ENCODE measurements at regions not wholly inside any gene's neighbourhood (a gene's known extent, or its start where the extent isn't known, plus 50 kb on each side); places are given as distances from the start of the nearest gene placed in this dataset.

DNA sequence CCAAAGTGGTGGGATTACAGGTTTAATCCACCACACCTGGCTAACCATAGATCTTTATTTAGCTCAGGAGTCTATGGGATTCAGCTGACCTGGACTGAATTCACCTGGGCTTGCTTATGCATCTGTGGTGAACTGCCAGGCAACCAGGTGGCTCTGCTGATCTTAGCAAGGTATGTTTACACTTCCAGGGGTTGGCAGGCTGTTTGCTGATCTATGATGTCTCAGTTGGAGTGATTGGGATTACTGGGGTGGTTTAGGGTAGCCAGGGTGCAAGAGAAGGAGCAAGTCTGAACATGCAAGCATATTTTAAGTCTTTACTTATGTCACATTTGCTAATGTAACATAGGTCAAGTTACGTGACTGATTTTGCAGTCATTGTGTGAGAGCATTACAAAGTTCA, 63.6 kb upstream of the JAK2 start:
- DNase-seq (ENCODE audit: low read depth), result no peak
- no peak overlapping the region for H3K4me3 ChIP-seq (ENCODE audit: low read depth, low read length)
- TF ChIP-seq, protein P1, sequence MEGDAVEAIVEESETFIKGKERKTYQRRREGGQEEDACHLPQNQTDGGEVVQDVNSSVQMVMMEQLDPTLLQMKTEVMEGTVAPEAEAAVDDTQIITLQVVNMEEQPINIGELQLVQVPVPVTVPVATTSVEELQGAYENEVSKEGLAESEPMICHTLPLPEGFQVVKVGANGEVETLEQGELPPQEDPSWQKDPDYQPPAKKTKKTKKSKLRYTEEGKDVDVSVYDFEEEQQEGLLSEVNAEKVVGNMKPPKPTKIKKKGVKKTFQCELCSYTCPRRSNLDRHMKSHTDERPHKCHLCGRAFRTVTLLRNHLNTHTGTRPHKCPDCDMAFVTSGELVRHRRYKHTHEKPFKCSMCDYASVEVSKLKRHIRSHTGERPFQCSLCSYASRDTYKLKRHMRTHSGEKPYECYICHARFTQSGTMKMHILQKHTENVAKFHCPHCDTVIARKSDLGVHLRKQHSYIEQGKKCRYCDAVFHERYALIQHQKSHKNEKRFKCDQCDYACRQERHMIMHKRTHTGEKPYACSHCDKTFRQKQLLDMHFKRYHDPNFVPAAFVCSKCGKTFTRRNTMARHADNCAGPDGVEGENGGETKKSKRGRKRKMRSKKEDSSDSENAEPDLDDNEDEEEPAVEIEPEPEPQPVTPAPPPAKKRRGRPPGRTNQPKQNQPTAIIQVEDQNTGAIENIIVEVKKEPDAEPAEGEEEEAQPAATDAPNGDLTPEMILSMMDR (IDR thresholded peaks at IDR 0.05; ENCODE audit: low read depth, low read length, missing control alignments), result no peak

DNA sequence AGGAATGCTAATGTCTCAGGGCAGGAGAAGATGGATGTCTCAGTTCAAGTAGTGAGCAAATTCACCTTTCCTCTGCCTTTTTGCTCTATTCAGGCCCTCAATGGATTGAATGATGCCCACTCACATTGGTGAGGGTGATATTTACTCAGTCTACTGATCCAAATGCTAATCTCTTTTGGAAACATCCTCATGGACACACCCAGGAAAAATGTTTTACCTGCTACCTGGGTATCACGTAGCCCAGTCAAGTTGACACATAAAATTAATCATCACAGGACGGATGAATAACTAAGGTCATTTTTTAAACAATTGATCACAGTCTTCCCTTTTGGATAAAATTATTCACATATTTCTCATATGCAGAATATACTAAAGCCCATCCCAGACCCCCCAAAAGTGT, 63.0 kb upstream of the JAK2 start:
- no peak for DNase-seq (ENCODE audit: low read depth)
- TF ChIP-seq, protein P1 (IDR thresholded peaks at IDR 0.05; ENCODE audit: low read depth, low read length, missing control alignments), result no peak

DNA sequence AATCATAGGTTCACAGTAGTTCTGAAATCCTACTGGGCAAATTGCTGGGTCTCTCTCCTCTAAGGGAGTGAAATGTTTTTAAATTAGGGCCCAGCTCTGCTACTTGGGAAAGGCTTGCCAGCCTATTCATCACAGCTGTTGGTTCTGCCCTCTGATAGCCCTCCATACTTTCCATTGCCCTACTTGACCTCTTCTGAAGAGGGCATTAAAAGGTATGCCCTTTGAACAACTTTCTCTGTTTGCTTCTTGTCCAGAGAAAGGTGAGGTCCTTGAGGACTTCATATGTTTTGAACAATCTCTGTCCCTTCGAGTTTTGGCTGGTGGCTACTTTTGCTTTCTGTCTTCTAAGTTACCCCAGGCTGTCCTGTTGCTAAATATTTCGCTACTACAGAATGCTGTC, 62.3 kb upstream of the JAK2 start:
- H3K4me3 ChIP-seq (ENCODE audit: low read depth, low read length), result no peak overlapping the region
- TF ChIP-seq, protein P1 (IDR thresholded peaks at IDR 0.05; ENCODE audit: low read depth, low read length, missing control alignments), result no peak
- no peak for DNase-seq (ENCODE audit: low read depth)

More for the DNA sequence above, 63.0 kb upstream of the JAK2 start:
- no peak overlapping the region for H3K4me3 ChIP-seq (ENCODE audit: low read depth, low read length)

DNA sequence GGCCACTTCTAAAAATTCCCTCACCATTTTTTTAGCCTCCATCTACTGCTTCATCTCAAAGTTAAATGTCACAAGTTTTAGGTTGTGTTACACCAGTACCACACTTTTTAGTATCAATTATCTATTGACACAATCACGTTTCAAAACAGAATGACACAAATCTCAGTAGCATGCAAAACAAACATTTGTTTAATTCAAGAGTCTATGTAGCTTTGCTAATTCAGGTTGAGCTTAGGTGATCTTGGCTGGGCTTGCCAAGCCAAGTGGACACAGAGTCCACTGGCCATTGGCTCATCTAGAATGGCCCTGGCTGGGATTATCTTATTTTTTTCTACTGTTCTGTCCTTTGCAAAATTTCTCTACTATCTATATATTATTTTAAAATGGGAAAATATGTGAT, 61.9 kb upstream of the JAK2 start:
- DNase-seq (ENCODE audit: low read depth), result no peak
- H3K4me3 ChIP-seq (ENCODE audit: low read depth, low read length), result no peak overlapping the region
- TF ChIP-seq, protein P1 (IDR thresholded peaks at IDR 0.05; ENCODE audit: low read depth, low read length, missing control alignments), result no peak

DNA sequence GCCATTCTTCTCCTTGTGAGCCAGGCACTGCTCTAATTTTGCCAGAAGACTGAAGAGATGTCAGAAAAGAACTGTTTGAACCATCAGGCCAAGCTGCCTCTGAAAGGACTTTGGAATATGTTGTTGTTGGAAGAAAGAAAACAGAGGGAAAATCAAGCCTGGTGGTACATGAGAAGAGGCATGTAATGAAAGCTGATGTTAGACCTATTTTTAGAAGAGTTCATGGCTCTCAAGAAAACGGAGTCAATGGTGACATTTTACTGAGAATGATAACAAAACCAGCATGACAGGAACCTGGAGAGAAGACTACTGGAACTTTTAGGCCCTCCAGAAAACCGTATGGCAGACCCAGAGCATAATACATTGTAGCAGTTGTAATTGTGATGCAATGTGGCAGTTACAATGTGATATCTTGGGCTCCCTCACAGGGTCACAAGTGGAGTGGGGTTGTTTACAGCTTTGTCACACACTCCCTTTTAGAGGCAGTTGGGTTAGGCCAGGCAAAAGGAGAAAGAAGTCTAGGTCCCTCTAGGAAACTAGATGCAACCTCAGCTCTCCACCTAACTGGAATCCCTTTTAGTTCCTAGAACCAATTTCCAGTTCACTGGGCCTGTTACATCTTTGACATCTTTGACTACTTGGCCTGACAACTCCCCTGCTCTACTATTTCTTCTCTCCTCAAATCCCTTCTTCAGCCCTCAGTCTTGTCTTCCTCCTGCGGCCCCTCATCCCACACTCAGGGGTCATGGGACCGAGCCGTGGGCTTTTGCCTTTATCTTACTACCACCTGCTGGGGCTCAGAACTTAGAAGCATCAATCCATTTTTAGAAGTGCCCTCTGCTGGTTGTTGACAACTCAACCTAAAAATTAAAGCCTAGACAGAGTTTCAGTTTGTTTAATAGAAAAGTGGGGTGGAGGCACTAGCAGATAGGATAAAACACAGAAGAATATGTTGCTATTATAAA, 61.2 kb upstream of the JAK2 start:
- no peak for DNase-seq (ENCODE audit: low read depth)

DNA sequence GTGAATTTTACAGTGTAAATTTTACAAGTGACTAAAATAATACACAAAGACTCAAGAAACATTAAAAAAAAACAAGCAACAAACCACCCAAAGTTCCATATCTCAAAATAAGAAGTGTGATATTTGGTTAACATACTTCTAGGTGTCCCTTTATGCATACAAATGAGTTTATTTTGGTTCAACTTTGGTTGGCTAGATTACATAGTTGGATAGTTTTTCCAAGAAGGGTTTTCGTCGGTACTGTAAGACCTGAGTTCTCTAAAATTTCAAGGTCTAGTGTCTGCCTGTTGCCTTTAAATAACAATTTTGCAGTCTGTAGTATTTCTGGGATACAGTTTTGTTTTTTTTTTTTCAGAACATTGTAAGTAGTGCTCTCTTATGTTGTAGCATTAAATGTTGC, 58.8 kb upstream of the JAK2 start:
- TF ChIP-seq, protein P1 (IDR thresholded peaks at IDR 0.05; ENCODE audit: low read depth, low read length, missing control alignments), result no peak
- no peak for DNase-seq (ENCODE audit: low read depth)
- no peak overlapping the region for H3K4me3 ChIP-seq (ENCODE audit: low read depth, low read length)

More for the DNA sequence above, 61.2 kb upstream of the JAK2 start:
- H3K4me3 ChIP-seq (ENCODE audit: low read depth, low read length), result no peak overlapping the region
- TF ChIP-seq, protein P1 (IDR thresholded peaks at IDR 0.05; ENCODE audit: low read depth, low read length, missing control alignments), result peak; percentile 42
